GM12878 (cell line): ENCODE measurements at regions not wholly inside any gene's neighbourhood (a gene's known extent, or its start where the extent isn't known, plus 50 kb on each side); places are given as distances from the start of the nearest gene placed in this dataset.

ENCODE experiments used
- ATAC-seq: fragments of 200-7000 bp; cut with Tn5 transposase; 3 replicates; pipeline ENCODE4 v1.9.1; 2020; ENCODE audit warnings: mild to moderate bottlenecking, moderate library complexity
- BruUV-seq: library from RNA; stranded (reverse); fragments of 400-500 nt; replicated peaks from 2 replicates; lab custom pipeline; 2021; lab: Mats Ljungman, UMichigan
- CTCF ChIA-PET: fragments of 300-600 bp; sonication (Branson Sonifier 250); formaldehyde crosslinking; extraction: SDS; loops from one replicate; lab custom pipeline; 2021; ENCODE audit warnings: inconsistent platforms; lab: Yijun Ruan, JAX
- POLR2A ChIA-PET: fragments of 350-600 bp; formaldehyde crosslinking; extraction: SDS; loops from one replicate; lab custom pipeline; 2021; ENCODE audit warnings: inconsistent platforms; lab: Charles Lee
- RAD21 ChIA-PET: fragments of 300-600 bp; sonication (Branson Sonifier 250); formaldehyde crosslinking; loops from one replicate; lab custom pipeline; 2023; ENCODE audit warnings: antibody characterized with exemption; ENCODE audit not compliant: unreplicated experiment; lab: Charles Lee
- SMC1A ChIA-PET: fragments of 300-600 bp; sonication (Branson Sonifier 250); formaldehyde crosslinking; loops from one replicate; lab custom pipeline; 2023; ENCODE audit not compliant: unreplicated experiment, uncharacterized antibody; lab: Charles Lee
- DNase-seq: peaks from one replicate; pipeline ENCODE4 v3.0.0-alpha.2; 2011; ENCODE audit warnings: low read depth, low spot score
- FAIRE-seq: peaks from 3 replicates; lab custom pipeline; 2011; peaks lifted over from hg19 to GRCh38; lab: Jason Lieb, UNC
- H2AFZ ChIP-seq: 2 replicates; pipeline ENCODE4 v1.6.0; 2011; ENCODE audit warnings: low read depth, low read length, control low read depth; ENCODE audit not compliant: control insufficient read depth
- H3K27ac ChIP-seq: 2 replicates; pipeline ENCODE4 v1.5.1; 2011; ENCODE audit warnings: control low read depth; ENCODE audit not compliant: control insufficient read depth, insufficient read depth
- H3K27me3 ChIP-seq, 2 experiments: replicated peaks in 1 of 2; 2 replicates each; pipeline versions ENCODE4 v1.6.0 to v1.6.1; 2011; ENCODE audit warnings: low read length in 1 of 2; ENCODE audit not compliant: control insufficient read depth in 2 of 2, insufficient read depth in 2 of 2
- H3K36me3 ChIP-seq, 2 experiments: 2 replicates each; pipeline ENCODE4 v1.5.1; 2011; ENCODE audit warnings: low read length in 1 of 2; ENCODE audit not compliant: control insufficient read depth in 2 of 2, insufficient read depth in 2 of 2
- H3K4me1 ChIP-seq: 2 replicates; pipeline ENCODE4 v1.6.1; 2011; ENCODE audit warnings: mild to moderate bottlenecking, low read length, moderate library complexity, mixed read lengths; ENCODE audit not compliant: control insufficient read depth, insufficient read depth
- H3K4me2 ChIP-seq: 2 replicates; pipeline ENCODE4 v1.6.0; 2011; ENCODE audit warnings: control low read depth; ENCODE audit not compliant: control insufficient read depth, insufficient read depth
- H3K4me3 ChIP-seq: fragments of 200-600 bp; sonication (generic); 2 replicates; pipeline ENCODE4 v1.5.1; 2016
- H3K79me2 ChIP-seq: 2 replicates; pipeline ENCODE4 v1.6.0; 2011; ENCODE audit warnings: low read length; ENCODE audit not compliant: control insufficient read depth, insufficient read depth
- H3K9ac ChIP-seq: 2 replicates; pipeline ENCODE4 v1.8.0; 2011; ENCODE audit warnings: low read length, control low read depth, mixed read lengths; ENCODE audit not compliant: control insufficient read depth, insufficient read depth
- H3K9me3 ChIP-seq: replicated peaks from 3 replicates; pipeline ENCODE4 v1.5.1; 2011; ENCODE audit warnings: mild to moderate bottlenecking, low read length; ENCODE audit not compliant: control insufficient read depth, insufficient read depth
- H4K20me1 ChIP-seq: 2 replicates; pipeline ENCODE4 v1.6.0; 2011; ENCODE audit not compliant: control insufficient read depth, insufficient read depth
- BACH1 ChIP-seq: fragments of 450-650 bp; IDR thresholded peaks from 2 replicates; pipeline ENCODE4 v1.6.1; 2017; ENCODE audit warnings: mild to moderate bottlenecking, borderline replicate concordance
- BRCA1 ChIP-seq: IDR thresholded peaks from 2 replicates; pipeline ENCODE4 v1.6.1; 2011; ENCODE audit warnings: low read depth, low read length, improper control_type of control experiment
- CHD2 ChIP-seq: IDR thresholded peaks from 2 replicates; pipeline ENCODE4 v1.6.1; 2011; ENCODE audit warnings: low read depth, low read length, improper control_type of control experiment, borderline replicate concordance
- FOXM1 ChIP-seq: IDR thresholded peaks from 2 replicates; pipeline ENCODE4 v1.6.1; 2012; ENCODE audit warnings: low read depth, mild to moderate bottlenecking, inconsistent platforms, low read length, moderate library complexity
- KLF5 ChIP-seq: fragments of 450-650 bp; IDR thresholded peaks from 2 replicates; pipeline ENCODE4 v1.6.1; 2014; ENCODE audit warnings: mild to moderate bottlenecking; ENCODE audit not compliant: partially characterized antibody
- MTA3 ChIP-seq: IDR thresholded peaks from 2 replicates; pipeline ENCODE4 v1.6.1; 2012; ENCODE audit warnings: low read length, inconsistent platforms, borderline replicate concordance
- POLR2AphosphoS5 ChIP-seq: IDR thresholded peaks from 2 replicates; pipeline ENCODE4 v1.6.1; 2011; ENCODE audit warnings: mild to moderate bottlenecking, low read length, inconsistent platforms
- WRNIP1 ChIP-seq: IDR thresholded peaks from 2 replicates; pipeline ENCODE4 v1.6.1; 2011; ENCODE audit warnings: low read depth, low read length, improper control_type of control experiment, borderline replicate concordance
- ZNF24 ChIP-seq: fragments of 450-650 bp; IDR thresholded peaks from 2 replicates; pipeline ENCODE4 v1.6.1; 2017; ENCODE audit warnings: antibody characterized with exemption, mild to moderate bottlenecking
- ZZZ3 ChIP-seq: IDR thresholded peaks from 2 replicates; pipeline ENCODE4 v1.6.1; 2011; ENCODE audit warnings: low read depth; ENCODE audit not compliant: control insufficient read depth, insufficient read length
- WGBS: methylation state at CpG from one replicate; pipeline ENCODE4 v1.1.6; 2016; ENCODE audit warnings: low lambda C conversion rate; ENCODE audit not compliant: insufficient replicate concordance, insufficient coverage; ENCODE audit errors: missing lambda C conversion rate; 5-methylcytosine and 5-hydroxymethylcytosine counted together
- in situ Hi-C: fragments of 300-500 bp; cut with MboI; formaldehyde crosslinking; loops from 9 replicates; pipeline ENCODE4 v1.14.3; 2018; ENCODE audit warnings: mixed read lengths
- intact Hi-C: fragments of 100-400 bp; cut with micrococcal nuclease; formaldehyde crosslinking; loops from one replicate; pipeline ENCODE4 v1.14.2; 2022; ENCODE audit not compliant: unreplicated experiment
- TF ChIP-seq, protein P1 (sequence below): IDR thresholded peaks from 2 replicates; pipeline ENCODE4 v1.6.1; 2011; ENCODE audit warnings: borderline replicate concordance, low read depth, mild to moderate bottlenecking, moderate library complexity, mixed read lengths, low read length; ENCODE audit not compliant: insufficient read depth; ENCODE audit errors: extremely low read length
- TF ChIP-seq, protein P2 (sequence below): fragments of 450-650 bp; IDR thresholded peaks from 2 replicates; pipeline ENCODE4 v1.6.1; 2017; ENCODE audit warnings: low read depth, mild to moderate bottlenecking, moderate library complexity
- TF ChIP-seq, protein P3 (sequence below): fragments of 450-650 bp; IDR thresholded peaks from 2 replicates; pipeline ENCODE4 v1.6.1; 2017; ENCODE audit warnings: mild to moderate bottlenecking, moderate library complexity
- TF ChIP-seq, protein P4 (sequence below): fragments of 150-350 bp; IDR thresholded peaks from 2 replicates; pipeline ENCODE4 v1.6.1; 2016; ENCODE audit warnings: low read depth, low read length

DNA sequence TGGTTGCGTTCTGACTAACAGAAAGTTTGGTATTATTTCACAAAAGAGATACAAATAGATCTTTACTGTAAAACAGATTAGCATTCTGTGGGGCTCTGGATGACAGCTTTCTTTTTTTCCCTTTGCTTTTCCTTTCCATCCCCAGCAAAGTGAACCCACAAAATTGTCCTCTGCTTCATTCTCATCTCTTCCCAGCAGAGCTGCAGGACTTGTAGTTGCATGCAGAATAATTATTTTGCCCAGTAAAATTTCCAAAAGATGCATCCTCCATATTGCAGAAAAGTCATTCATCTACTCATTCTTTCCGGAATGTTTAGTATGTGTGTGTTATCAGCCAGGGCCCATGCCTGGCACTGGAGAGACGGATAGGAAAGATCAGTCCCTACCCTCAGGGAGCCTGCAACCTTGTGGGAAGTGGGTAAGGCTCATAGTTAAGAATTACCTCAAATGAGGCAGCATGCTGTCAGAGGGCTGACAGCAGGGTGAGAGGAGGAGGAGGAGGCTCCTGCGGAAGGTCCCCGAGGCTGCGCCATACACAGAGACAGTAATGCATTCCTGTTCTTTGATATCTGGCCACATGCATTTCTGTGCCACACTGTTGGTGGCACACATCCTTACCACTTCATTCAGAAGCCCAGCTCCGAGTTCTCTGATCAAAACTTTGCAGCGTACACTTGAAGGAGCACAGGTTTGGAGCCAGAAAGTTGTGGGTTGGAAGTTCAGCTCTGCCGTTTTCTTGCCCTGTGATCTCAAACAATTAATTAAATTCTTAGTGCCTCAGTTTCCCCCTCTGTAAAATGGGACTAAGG lies 225.4 kb downstream of the MYCN start:
- TF ChIP-seq, protein P1, sequence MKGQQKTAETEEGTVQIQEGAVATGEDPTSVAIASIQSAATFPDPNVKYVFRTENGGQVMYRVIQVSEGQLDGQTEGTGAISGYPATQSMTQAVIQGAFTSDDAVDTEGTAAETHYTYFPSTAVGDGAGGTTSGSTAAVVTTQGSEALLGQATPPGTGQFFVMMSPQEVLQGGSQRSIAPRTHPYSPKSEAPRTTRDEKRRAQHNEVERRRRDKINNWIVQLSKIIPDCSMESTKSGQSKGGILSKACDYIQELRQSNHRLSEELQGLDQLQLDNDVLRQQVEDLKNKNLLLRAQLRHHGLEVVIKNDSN, result no peak
- TF ChIP-seq KLF5 (no peak), FOXM1 (no peak), WRNIP1 (no peak), MTA3 (no peak), ZNF24 (no peak), BACH1 (no peak), ZZZ3 (no peak), POLR2AphosphoS5 (no peak), CHD2 (no peak), BRCA1 (no peak)
- TF ChIP-seq, protein P2, sequence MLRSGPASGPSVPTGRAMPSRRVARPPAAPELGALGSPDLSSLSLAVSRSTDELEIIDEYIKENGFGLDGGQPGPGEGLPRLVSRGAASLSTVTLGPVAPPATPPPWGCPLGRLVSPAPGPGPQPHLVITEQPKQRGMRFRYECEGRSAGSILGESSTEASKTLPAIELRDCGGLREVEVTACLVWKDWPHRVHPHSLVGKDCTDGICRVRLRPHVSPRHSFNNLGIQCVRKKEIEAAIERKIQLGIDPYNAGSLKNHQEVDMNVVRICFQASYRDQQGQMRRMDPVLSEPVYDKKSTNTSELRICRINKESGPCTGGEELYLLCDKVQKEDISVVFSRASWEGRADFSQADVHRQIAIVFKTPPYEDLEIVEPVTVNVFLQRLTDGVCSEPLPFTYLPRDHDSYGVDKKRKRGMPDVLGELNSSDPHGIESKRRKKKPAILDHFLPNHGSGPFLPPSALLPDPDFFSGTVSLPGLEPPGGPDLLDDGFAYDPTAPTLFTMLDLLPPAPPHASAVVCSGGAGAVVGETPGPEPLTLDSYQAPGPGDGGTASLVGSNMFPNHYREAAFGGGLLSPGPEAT, result no peak
- TF ChIP-seq, protein P3, sequence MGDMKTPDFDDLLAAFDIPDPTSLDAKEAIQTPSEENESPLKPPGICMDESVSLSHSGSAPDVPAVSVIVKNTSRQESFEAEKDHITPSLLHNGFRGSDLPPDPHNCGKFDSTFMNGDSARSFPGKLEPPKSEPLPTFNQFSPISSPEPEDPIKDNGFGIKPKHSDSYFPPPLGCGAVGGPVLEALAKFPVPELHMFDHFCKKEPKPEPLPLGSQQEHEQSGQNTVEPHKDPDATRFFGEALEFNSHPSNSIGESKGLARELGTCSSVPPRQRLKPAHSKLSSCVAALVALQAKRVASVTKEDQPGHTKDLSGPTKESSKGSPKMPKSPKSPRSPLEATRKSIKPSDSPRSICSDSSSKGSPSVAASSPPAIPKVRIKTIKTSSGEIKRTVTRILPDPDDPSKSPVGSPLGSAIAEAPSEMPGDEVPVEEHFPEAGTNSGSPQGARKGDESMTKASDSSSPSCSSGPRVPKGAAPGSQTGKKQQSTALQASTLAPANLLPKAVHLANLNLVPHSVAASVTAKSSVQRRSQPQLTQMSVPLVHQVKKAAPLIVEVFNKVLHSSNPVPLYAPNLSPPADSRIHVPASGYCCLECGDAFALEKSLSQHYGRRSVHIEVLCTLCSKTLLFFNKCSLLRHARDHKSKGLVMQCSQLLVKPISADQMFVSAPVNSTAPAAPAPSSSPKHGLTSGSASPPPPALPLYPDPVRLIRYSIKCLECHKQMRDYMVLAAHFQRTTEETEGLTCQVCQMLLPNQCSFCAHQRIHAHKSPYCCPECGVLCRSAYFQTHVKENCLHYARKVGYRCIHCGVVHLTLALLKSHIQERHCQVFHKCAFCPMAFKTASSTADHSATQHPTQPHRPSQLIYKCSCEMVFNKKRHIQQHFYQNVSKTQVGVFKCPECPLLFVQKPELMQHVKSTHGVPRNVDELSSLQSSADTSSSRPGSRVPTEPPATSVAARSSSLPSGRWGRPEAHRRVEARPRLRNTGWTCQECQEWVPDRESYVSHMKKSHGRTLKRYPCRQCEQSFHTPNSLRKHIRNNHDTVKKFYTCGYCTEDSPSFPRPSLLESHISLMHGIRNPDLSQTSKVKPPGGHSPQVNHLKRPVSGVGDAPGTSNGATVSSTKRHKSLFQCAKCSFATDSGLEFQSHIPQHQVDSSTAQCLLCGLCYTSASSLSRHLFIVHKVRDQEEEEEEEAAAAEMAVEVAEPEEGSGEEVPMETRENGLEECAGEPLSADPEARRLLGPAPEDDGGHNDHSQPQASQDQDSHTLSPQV, result no peak
- TF ChIP-seq, protein P4, sequence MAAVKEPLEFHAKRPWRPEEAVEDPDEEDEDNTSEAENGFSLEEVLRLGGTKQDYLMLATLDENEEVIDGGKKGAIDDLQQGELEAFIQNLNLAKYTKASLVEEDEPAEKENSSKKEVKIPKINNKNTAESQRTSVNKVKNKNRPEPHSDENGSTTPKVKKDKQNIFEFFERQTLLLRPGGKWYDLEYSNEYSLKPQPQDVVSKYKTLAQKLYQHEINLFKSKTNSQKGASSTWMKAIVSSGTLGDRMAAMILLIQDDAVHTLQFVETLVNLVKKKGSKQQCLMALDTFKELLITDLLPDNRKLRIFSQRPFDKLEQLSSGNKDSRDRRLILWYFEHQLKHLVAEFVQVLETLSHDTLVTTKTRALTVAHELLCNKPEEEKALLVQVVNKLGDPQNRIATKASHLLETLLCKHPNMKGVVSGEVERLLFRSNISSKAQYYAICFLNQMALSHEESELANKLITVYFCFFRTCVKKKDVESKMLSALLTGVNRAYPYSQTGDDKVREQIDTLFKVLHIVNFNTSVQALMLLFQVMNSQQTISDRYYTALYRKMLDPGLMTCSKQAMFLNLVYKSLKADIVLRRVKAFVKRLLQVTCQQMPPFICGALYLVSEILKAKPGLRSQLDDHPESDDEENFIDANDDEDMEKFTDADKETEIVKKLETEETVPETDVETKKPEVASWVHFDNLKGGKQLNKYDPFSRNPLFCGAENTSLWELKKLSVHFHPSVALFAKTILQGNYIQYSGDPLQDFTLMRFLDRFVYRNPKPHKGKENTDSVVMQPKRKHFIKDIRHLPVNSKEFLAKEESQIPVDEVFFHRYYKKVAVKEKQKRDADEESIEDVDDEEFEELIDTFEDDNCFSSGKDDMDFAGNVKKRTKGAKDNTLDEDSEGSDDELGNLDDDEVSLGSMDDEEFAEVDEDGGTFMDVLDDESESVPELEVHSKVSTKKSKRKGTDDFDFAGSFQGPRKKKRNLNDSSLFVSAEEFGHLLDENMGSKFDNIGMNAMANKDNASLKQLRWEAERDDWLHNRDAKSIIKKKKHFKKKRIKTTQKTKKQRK, result no peak
- CTCF ChIA-PET, result no interaction called here
- intact Hi-C loops (no loop called here), in situ Hi-C loops (no loop called here)
- RAD21 ChIA-PET, result no interaction called here
- Histone ChIP-seq H3K27ac (no peak overlapping the region), H3K9ac (no peak overlapping the region), H2AFZ (no peak overlapping the region), H3K9me3 (no peaks in the 10 kb centered on the region), H3K79me2 (no peaks in the 10 kb centered on the region), H3K4me3 (no peak overlapping the region), H3K4me2 (no peak overlapping the region), H4K20me1 (no peaks in the 10 kb centered on the region), H3K27me3 (no peaks in the 10 kb centered on the region; a peak in 1 of 4 replicates), H3K36me3 (no peaks in the 10 kb centered on the region), H3K4me1 (no peaks in the 10 kb centered on the region)
- no TSS peak for BruUV-seq
- DNase-seq (no peak), ATAC-seq (no peak), FAIRE-seq (no peak)
- POLR2A ChIA-PET, result no interaction called here
- SMC1A ChIA-PET, result no interaction called here
- WGBS, result 41% methylated on average over 9 of the region's 9 CpGs
